NCI-H2227 (cell line): ENCODE measurements at regions not wholly inside any gene's neighbourhood (a gene's known extent, or its start where the extent isn't known, plus 50 kb on each side); places are given as distances from the start of the nearest gene placed in this dataset.

Experiments used
- DNase-seq: peaks from one replicate; lab custom pipeline; 2025; ENCODE audit not compliant: unreplicated experiment; lab: John Stamatoyannopoulos, UW

DNA sequence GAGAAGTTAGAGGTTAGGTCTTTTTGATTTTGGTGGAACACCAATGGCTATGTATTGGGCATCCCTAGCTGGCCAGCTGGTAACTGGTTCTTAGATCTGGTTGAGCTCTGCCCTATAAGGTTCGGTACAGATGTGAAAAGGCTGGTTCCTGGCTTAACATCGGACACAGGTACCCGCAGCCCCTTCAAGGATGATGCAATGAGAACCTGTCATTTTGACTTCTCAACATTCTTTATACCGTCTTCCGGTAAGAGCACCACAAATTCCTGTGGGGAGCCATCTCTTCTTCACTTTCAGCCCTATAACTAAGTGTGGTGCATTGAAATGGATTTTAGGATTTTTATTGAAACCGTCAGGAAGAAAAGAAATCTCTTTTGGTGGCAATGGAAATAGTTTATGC, 222.8 kb downstream of the ADAMTS9 start:
- no peak for DNase-seq

DNA sequence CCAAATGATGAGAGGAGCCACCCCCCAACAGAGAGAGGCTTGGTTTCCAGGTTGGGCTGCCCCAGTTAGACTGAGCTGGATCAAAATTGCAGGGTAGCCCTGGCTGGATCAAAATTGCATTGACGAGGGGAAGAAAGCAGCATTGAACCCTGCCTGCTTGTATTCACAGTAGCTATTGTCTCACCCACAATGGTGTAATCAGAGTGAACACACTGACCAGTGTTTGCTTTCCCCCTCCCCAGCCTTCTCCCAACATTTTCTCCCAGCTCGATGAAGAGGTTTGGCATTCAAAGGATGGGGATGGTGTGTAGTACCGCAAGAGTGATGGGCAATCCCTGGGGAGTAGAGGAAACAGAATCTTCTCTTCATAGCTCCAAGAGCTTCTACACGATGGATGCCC, 223.8 kb downstream of the ADAMTS9 start:
- DNase-seq: peak; percentile 14

DNA sequence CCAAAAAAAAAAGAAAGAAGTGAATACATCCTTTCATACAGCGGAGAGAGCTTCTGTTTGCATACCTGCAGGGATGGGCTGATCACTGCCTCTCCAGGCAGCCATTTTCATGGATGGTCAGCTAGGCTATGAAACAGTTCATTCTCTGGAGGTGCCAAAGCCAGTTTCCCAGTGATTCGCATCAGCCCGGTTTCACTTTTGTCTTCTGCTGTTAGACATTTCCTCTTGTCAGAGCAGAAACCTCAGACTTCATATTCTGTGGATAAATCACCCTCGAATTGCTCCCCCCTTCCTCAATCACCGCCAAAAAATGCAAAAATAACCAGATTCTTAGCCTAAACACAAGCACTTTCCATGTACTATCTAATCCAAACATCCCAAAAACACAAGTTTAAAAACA, 225.6 kb downstream of the ADAMTS9 start:
- no peak for DNase-seq

DNA sequence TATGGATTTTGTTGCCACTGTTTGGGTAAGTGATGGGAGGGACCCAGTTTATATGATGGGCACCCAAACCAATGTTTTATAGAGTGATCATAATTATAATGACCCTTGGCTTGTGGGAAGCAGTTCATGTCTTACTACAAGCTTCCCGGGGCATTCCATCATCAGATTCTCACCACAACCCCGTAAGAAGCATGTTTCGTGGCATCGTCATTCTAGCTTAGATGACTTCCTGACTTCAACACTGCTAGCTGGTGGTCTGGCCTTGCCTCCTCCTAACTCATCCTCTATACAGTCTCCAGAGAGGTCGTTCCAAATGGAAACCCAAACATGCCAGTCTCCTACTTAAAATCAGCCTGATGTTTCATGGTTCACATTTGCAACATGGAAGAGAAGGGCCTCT, 226.9 kb downstream of the ADAMTS9 start:
- no peak for DNase-seq

DNA sequence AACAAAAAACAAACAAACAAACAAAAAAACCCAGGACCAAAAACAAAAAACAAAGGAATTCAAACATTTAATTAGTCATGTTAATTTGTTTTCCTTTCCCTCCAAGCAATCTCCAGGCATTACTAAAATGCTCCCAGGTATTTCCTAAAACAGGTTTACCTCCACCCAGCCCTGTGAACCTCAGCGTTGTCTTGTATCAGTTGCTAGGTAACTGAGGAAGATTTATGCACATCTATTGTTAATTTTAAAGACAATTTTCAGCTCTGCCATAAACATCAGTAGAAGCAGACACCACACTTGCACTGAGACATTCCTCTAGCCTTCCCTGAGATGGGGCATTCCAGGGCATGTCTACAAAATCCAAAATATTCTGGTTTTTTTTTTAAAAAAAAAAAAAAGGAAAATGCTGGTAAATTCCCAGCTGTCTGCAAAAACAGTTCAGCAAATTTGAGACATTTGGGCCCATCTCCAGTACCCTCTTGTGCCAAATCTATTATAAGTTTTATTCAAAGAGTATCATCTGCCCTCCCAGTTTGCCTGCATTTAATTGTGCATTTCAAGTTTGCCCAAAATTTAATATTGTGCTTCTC, 227.6 kb downstream of the ADAMTS9 start:
- DNase-seq: peak; percentile 9

DNA sequence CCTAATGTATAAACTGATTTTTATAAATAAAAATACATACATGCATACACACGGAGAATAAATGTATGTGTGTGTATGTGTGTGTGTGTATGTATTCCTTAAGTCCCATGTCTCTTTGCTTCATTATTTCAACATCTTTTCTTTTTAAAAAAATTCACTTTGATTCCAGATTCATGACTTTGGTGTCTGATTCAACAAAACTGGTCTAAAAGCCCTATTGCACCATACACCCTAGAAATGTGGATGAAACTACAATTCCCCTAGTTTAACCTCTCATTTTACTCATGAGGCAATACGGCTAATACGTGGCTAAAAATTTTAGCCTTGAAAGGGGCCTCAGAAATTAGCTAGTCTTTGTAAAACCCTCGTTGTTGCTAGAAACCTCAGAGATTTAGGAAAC, 228.1 kb downstream of the ADAMTS9 start:
- no peak for DNase-seq

DNA sequence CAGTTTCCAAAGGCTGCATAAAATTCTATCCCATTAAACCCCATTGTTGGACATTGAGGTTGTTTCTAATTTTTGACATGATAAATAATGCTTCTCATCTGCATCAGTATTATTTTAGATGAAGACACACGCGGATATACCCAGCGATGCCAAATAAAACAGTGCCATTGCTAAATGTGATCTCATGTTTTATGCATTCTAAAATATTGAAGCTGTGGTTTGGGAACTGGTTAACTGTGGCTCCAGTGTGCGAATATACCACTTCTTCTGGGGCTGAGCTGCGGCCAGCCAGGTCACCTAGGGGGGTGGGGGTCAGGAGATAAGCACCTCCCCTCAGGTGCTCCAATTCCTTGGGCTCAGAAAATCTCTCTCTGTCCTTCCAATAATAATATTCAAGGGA, 230.0 kb downstream of the ADAMTS9 start:
- no peak for DNase-seq

DNA sequence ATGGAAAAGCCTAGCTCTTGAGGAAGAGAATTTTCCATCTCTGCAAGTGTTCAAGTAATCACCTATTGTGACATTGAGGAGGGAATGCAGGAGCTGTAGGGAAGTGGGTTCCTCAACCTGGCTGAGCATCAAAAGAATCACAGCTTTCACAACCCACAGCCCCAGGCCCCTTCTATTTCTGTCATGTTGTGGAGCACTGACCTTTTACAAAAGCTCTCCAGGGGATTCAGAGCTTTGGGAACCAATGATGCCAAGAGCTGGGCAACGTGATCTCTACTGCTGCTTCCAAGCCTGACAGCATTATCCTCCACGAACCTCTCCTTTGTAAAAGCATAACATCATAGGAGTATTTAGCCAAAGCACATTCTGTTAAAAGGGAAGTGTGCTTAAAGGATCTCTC, 231.1 kb downstream of the ADAMTS9 start:
- DNase-seq: no peak

DNA sequence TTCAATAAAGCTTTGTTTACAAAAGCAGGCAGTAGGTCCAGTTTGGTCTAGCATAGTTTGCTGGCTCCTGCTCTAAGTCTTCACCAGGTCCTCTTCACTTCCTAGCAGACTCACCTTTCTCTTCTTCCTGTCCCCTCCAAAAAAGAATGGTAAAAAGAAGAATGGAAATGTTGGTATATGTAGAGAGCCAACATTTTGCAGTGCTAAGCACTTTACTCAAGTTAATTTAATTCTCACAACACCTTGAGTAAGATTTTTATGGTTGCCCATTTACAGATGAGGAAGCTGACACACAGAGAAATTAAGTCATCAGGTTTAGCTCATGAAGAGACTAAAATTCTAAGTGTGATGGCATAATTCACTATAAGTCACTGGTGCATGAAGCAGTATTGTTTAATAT, 230.1 kb upstream of the PRICKLE2 start:
- DNase-seq: no peak

DNA sequence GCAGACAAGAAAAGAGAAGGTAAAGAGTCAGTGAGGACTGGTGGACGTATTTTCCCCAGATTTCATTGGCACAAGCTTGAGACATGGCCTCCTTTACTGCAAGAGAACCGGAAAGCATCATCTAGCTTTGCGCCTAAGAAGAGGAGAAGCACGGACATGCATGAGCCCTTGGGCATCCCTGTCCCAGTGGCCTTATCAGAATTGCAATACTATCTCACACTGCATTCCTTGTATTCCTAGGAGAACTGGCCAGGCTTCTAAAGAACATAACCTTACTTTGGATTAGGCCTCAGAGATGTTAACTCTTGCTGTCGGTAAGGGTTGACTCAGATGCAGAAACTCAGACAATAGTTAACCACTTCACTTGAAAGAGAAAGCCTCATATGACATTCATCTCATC, 229.5 kb upstream of the PRICKLE2 start:
- no peak for DNase-seq

DNA sequence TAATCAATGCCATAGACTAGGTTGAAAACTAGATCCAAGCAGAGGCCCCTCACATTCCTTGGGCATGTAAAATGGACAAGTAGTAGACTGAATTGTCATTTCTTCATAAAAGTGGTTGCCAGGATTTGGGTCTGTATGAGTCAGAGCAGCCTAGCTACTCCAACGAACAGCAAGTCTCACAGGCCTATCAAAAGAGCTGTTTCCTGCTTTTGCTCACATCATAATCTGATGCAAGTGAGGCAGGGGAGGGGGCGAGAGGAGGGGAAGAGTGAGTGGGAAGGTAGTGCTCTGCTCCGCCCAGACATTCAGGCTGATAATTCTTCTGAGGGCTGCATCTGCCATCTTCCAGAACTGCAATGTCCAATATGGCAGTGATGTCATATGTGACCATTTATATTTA, 228.9 kb upstream of the PRICKLE2 start:
- DNase-seq: no peak

DNA sequence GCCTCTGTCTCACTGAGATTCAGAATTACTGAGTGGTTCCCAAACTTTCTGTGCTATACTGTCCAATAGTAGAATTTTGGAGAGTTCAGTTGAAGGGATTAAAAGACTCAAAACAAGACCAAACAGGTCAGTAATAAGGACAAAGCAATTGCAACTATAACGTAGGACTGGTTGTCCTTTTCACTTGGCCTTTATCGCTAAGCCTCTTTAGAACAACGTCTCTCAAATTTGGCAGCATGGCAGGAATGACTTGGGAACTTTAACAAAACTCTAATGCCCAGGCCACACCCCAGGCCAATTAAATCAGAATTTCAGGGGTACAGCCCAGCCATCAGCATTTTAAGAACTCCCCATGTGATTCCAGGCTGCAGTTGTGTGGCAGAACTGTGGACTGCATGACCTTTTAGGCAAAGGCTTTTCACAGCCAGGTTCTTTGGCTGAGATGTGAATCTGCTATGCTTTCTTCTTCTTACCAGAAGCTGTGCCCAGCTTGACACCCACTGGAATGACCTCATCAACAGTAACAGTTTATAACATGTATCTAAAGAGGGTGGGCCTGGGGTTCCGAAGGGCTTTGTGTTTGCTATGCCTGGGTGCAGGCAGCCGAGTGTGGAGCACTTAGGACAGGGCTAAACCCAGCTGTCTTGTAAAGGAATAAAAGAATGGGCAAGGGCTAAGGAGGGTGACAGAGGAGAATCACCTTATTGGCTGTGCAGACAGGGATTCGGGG, 226.2 kb upstream of the PRICKLE2 start:
- no peak for DNase-seq

DNA sequence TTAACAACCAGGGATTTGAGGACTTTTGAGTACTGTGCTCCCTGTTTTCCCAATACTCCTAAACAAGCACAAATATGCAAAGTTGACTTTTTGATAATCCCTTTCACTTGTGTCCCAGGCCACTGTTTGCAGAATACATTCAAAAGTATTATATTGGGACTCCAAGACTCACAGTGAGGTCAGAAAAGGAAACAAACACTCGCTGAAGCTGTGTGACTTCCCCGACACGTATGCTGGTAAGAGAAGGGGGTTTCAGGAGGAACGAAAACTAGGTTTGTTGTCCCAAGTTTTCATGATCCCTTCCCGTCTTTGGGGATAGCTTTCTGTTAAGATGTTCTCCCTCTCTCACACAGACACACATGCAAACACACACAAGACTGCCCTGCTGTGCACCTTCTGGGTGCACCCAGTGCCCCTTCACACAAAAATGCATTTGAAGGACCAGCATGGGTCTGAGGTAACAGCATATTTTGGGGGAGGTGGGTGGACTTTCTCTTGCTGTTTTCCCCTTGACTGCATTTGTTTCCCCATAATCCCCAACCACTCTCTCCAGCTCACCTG, 225.2 kb upstream of the PRICKLE2 start:
- no peak for DNase-seq

DNA sequence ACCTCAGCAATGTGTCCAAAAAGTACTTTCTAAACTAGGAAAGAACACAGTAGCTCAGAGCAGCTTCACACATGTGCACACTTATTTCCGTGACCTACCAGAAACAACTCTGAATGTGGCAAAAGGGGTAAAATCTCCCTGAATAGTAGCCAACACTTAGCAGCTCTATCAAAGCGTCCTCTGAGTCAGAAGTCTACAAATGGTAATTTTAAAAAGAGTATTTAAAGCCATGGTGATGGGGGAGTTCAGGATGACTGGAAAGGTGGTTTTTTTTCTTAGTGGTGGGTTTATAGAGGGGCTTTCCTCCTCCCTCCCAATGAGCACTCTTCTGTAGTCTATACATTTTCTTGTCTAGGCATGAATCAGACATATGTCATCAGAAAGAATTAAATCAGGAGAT, 223.8 kb upstream of the PRICKLE2 start:
- no peak for DNase-seq

DNA sequence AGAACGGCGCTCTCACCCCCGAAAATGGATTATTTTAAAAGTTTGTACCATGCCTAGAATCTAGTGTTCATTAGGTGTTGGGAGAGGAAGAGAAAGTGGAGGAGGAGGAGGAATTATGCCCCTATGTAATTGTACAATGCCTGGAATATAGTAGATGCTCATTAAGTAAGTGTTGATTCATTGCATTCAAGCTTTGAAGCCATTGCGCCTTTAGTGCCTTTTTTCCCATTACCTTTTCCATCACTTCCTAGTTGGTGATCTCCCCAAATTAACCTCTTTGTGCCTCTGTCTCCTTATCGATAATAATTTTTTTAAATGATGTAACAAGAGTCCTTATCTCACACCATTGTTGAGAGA, 220.7 kb upstream of the PRICKLE2 start:
- DNase-seq: no peak

DNA sequence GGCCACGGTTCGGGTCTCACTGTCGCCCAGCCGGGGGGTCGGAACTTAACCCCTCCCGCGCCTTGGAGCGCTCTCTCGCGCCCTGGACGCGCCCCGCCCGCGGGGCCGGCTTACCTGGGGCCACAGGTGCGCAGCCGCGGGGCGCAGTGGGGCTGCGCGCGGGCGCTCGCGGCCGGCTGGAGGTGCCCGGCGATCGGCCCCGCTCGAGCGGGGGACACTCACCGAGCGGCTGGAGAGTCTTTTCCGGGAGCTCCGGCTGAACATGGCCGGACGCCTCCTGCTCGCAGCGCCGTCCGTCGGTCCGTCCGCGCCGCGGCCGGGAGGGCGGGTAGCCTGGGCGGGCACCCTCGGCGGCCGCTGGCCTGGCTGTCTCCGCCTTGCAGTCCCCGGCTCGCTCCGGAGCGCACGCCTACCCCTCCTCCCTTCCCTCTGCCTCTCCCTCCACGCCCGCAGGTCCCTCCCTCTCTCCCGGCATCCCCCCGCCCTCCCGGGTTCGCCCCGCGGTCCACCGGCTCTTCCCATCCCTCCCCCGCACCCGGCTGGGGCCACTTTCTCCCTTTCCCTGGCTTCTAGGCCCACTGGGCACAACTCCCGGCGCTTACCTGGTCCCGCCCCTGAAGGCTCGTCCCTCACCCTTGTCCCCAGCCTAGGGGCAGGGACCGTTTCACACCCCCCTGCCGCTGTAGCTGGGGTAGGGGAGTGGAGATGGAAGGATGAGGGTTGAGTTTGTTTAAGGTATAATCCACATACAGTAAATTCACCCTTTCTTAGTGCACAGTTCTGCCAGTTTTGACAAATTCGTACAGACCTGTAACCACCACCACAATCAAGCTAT, 220.1 kb upstream of the PRICKLE2 start:
- DNase-seq: peak; percentile 62

DNA sequence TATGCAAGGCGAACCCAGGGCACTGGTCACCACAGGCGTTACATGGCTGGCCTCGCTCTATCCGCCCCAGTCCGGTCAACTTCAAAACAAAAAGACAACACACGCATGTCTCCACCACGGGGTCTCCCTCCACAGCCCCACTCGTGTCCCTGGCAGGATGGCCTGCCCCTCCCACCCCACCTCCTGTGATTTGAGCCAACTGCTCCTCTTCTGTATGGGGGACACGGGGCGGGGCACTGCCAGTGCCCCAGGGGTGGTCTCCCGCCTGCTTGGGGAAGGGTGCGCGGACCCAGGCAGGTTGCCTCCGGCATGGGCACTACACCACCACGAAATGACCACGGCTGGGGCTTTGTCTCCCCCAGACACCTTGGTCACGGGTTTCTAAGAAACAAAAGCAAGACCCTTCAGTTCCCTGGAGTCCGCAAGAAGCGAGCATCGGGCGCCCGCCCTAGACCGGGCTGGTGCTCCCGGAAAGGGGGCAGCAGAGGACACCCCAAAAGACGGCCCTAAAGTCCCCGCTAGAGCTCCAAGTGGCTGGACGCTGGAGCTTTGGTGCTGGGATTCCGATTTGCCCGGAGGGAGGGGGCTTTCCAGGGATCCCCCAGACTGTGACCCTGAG, 219.3 kb upstream of the PRICKLE2 start:
- DNase-seq: no peak

DNA sequence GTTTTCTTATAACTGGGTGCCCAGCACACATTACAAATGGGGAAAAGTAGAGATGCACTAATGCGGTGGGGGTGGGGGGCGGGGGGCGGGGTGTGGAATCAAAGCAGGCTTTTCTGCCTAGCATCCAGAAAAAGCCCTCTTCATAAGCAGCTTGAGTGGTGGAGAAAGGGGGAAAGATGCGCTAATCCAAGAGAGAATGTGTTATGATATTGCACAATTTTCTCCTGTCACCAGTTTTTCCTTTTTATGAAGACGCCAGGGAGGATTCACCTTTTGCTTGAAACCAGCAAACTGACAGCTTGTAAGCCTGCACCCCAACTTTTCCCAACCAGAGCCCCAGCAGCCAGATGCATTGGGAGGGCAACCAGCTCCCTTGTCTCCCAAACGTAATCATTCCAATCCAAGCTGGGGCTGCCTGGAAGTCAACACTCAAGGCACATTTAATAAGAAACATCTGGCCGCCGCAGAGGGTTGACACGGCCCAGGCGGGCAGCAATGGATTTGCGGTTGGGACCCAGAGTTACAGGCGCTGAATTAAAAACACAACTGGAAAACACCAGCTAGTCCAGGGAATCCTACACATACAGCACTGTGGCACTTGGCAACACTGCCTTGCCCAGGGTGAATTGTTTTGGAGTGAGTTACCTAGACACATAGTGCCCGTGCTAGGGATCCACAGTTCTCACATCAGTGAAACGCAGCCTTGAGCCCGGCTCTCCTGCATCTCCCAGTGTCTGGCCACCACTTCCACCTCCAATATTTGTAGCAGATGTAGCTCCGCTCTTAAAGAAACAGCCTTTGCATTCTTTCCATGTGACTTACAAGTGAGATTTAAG, 218.5 kb upstream of the PRICKLE2 start:
- DNase-seq: peak; percentile 7

DNA sequence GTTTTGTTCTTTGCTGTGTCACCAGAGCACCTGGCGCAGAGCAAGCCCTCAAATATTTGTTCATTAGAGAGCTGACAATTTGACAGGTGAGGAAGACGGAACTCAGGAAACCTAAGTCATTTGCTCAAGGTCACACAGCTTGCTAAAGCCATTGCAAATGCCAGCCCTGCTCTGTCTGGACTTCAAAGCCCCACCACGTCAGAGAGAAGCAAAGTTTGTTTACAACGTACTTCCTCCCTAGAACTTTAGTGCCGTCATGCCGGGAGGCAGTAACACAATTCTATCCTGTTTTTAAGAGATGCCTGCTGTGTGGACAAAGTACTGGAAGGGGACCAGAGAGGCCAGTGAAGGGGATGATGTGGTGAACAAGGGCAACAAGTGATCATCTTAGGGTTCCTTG, 216.6 kb upstream of the PRICKLE2 start:
- DNase-seq: no peak

DNA sequence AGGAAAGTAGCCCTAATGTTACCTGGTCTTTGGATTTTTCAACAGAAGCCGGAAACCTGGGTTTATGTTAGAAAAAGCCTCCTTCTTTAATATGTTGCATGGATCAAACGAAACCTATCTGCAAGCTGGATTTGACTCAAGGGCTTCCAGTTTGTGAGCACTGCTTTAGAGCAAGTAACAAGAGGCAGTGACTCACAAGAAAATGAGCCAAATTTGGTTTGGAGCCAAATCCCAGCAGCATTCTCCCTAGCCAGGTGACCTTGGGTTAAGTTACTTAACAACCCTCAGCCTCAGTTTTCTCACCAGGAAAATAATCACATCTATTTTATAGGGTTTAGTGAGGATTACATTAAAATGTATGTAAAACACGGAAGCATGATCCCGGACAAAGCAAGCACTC, 215.2 kb upstream of the PRICKLE2 start:
- DNase-seq: peak; percentile 34

DNA sequence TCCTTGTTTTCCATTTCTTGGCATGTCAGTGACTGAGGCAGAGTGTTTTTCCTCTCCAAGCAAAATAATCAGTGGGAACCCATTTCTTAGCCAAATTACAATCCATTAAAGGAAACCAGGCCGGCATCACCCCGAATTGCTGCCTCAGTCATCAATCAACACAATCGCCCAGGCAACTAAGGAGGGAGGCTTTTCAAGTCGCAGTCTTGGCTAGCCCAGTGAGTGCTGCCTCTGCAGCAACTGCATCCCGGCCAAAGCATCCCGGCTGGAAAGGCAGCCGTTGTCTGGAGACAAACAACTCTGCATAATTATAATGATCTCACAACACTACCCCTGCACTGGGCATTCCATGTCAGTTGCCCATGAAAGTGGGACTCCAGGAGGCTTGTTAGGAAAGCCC, 213.5 kb upstream of the PRICKLE2 start:
- DNase-seq: peak; percentile 21
